A673 (cell line): ENCODE measurements at regions not wholly inside any gene's neighbourhood (a gene's known extent, or its start where the extent isn't known, plus 50 kb on each side); places are given as distances from the start of the nearest gene placed in this dataset.
A peak's percentile ranks its signal among the peaks of the same experiment; 100 is the strongest.

Experiments used
- BruUV-seq: library from RNA; stranded (reverse); fragments of 400-500 nt; replicated peaks from 2 replicates; lab custom pipeline; 2021; lab: Mats Ljungman, UMichigan
- CTCF ChIA-PET: fragments of 300-600 bp; sonication (Branson Sonifier 250); formaldehyde crosslinking; loops from one replicate; lab custom pipeline; 2022; ENCODE audit warnings: antibody characterized with exemption; lab: Charles Lee
- POLR2A ChIA-PET: fragments of 300-600 bp; sonication (Branson Sonifier 250); formaldehyde crosslinking; loops from one replicate; lab custom pipeline; 2022; ENCODE audit warnings: antibody characterized with exemption; ENCODE audit not compliant: low non-redundant PET; lab: Charles Lee
- DNase-seq: peaks from one replicate; pipeline ENCODE4 v3.0.0-alpha.2; 2015; ENCODE audit warnings: low spot score
- H3K27ac ChIP-seq: fragments of 200-600 bp; sonication (generic); 2 replicates; pipeline ENCODE4 v1.5.1; 2016; ENCODE audit warnings: mixed run types, low read depth, mild to moderate bottlenecking, mixed read lengths, antibody characterized with exemption, low read length; ENCODE audit not compliant: poor library complexity, severe bottlenecking
- H3K27me3 ChIP-seq: fragments of 200-600 bp; sonication (generic); replicated peaks from 2 replicates; pipeline ENCODE4 v1.6.1; 2017; ENCODE audit warnings: mixed run types, low read depth, mild to moderate bottlenecking, mixed read lengths, antibody characterized with exemption, low read length; ENCODE audit not compliant: insufficient read depth, poor library complexity
- H3K36me3 ChIP-seq: fragments of 200-600 bp; sonication (generic); 2 replicates; pipeline ENCODE4 v1.6.1; 2016; ENCODE audit warnings: mixed run types, mild to moderate bottlenecking, mixed read lengths, antibody characterized with exemption, low read length; ENCODE audit not compliant: insufficient read depth, poor library complexity, severe bottlenecking
- H3K4me1 ChIP-seq: fragments of 200-600 bp; sonication (generic); 2 replicates; pipeline ENCODE4 v1.6.1; 2017; ENCODE audit warnings: mixed run types, mild to moderate bottlenecking, mixed read lengths, antibody characterized with exemption, low read length; ENCODE audit not compliant: insufficient read depth, poor library complexity, severe bottlenecking
- H3K4me3 ChIP-seq: fragments of 200-600 bp; sonication (generic); 2 replicates; pipeline ENCODE4 v1.5.1; 2016; ENCODE audit warnings: low read depth, mixed run types, mild to moderate bottlenecking, mixed read lengths, low read length; ENCODE audit not compliant: poor library complexity, severe bottlenecking
- H3K9me3 ChIP-seq: fragments of 200-600 bp; sonication (generic); 2 replicates; pipeline ENCODE4 v1.6.1; 2016; ENCODE audit warnings: mixed run types, low read depth, mild to moderate bottlenecking, mixed read lengths, antibody characterized with exemption, low read length; ENCODE audit not compliant: poor library complexity, severe bottlenecking
- CTCF ChIP-seq: fragments of 300-800, 200-600 bp; sonication (generic); conservative IDR thresholded peaks from 2 replicates; pipeline ENCODE4 v1.5.1; 2017; ENCODE audit warnings: low read depth, mild to moderate bottlenecking, antibody characterized with exemption, low read length, moderate library complexity, mixed read lengths
- EZH2 ChIP-seq: fragments of 200-600 bp; sonication (generic); IDR thresholded peaks from 2 replicates; pipeline ENCODE4 v1.6.1; 2017; ENCODE audit warnings: borderline replicate concordance, low read depth, mild to moderate bottlenecking, mixed read lengths, antibody characterized with exemption, low read length; ENCODE audit not compliant: poor library complexity, severe bottlenecking
- intact Hi-C: fragments of 100-400 bp; cut with micrococcal nuclease; formaldehyde crosslinking; loops from one replicate; pipeline ENCODE4 v1.10.0; 2022; ENCODE audit not compliant: unreplicated experiment

- TF ChIP-seq CTCF (no peak), EZH2 (no peak)
- Histone ChIP-seq H3K4me3 (no peak overlapping the region), H3K27ac (no peak overlapping the region), H3K9me3 (no peaks in the 10 kb centered on the region), H3K4me1 (peaks cover 6% of the 10 kb centered on the region), H3K36me3 (no peaks in the 10 kb centered on the region), H3K27me3 (no peaks in the 10 kb centered on the region)
- no peak for DNase-seq
- no TSS peak for BruUV-seq
- ChIA-PET POLR2A (no interaction called here), CTCF (no interaction called here)
- intact Hi-C loops: no loop called here
Measured at GRCh38 chr19:31504221-31504620, 155.0 kb upstream of the TSHZ3 start.

- no peak overlapping the region for H3K4me3 ChIP-seq
- no peaks in the 10 kb centered on the region for H3K27me3 ChIP-seq
- no peak for DNase-seq
- peak overlapping the region; percentile 11 for H3K27ac ChIP-seq
- intact Hi-C loops: no loop called here
- BruUV-seq: no TSS peak
- TF ChIP-seq EZH2: no peak
- TF ChIP-seq CTCF: no peak
- H3K36me3 ChIP-seq: no peaks in the 10 kb centered on the region
- no peaks in the 10 kb centered on the region for H3K9me3 ChIP-seq
- CTCF ChIA-PET: no interaction called here
- H3K4me1 ChIP-seq: peaks cover 6% of the 10 kb centered on the region
- POLR2A ChIA-PET: no interaction called here
Measured at GRCh38 chr19:31505596-31505910, 156.3 kb upstream of the TSHZ3 start.

GRCh38 chr19:31506102-31506501 is 156.9 kb upstream of the TSHZ3 start:
- Histone ChIP-seq H3K9me3 (no peaks in the 10 kb centered on the region), H3K36me3 (no peaks in the 10 kb centered on the region), H3K27ac (peak overlapping the region; percentile 11), H3K4me3 (no peak overlapping the region), H3K27me3 (no peaks in the 10 kb centered on the region), H3K4me1 (peaks cover 6% of the 10 kb centered on the region)
- POLR2A ChIA-PET: no interaction called here
- intact Hi-C loops: no loop called here
- no peak for DNase-seq
- TF ChIP-seq CTCF: no peak
- BruUV-seq: no TSS peak
- CTCF ChIA-PET: no interaction called here
